Gastroesophageal sphincter (tissue), 3 donors: ENCODE measurements at regions not wholly inside any gene's neighbourhood (a gene's known extent, or its start where the extent isn't known, plus 50 kb on each side); places are given as distances from the start of the nearest gene placed in this dataset.

Experiments
- POLR2AphosphoS5 ChIP-seq: sonication (generic); formaldehyde crosslinking; IDR thresholded peaks from one replicate; pipeline ENCODE4 v1.6.1; 2017; ENCODE audit warnings: antibody characterized with exemption
- TF ChIP-seq, protein P1 (sequence below), 4 experiments: fragments of 200-600 bp in 2 of 4; fragments of 450-650 bp in 2 of 4; sonication (generic) in 1 of 4; IDR thresholded peaks; one replicate each; pipeline ENCODE4 v1.5.1; 2017 to 2019; ENCODE audit warnings: antibody characterized with exemption in 4 of 4, mild to moderate bottlenecking in 2 of 4, moderate library complexity in 2 of 4

DNA sequence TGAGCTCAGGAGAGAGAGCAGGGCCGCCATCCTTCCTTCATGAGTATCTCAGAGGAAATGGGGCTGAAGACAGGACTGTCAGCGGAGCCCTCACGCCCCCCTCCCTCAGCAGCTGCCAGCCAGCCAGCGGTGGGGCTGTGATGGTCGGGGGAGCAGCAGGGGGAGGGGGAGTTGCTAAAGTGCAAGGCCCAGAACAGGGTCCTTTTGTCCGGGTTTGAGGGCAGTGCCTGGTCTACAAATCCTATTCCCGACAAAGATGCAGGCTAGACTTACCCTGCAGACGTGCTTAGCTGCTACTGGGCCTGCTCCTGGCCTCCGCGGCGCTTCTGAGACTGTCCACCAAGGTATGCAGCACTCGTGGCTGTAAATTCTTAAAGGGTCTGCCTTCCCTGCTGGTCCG lies 593.4 kb upstream of the CDH4 start:
- TF ChIP-seq POLR2AphosphoS5 = no peak
- TF ChIP-seq, protein P1, sequence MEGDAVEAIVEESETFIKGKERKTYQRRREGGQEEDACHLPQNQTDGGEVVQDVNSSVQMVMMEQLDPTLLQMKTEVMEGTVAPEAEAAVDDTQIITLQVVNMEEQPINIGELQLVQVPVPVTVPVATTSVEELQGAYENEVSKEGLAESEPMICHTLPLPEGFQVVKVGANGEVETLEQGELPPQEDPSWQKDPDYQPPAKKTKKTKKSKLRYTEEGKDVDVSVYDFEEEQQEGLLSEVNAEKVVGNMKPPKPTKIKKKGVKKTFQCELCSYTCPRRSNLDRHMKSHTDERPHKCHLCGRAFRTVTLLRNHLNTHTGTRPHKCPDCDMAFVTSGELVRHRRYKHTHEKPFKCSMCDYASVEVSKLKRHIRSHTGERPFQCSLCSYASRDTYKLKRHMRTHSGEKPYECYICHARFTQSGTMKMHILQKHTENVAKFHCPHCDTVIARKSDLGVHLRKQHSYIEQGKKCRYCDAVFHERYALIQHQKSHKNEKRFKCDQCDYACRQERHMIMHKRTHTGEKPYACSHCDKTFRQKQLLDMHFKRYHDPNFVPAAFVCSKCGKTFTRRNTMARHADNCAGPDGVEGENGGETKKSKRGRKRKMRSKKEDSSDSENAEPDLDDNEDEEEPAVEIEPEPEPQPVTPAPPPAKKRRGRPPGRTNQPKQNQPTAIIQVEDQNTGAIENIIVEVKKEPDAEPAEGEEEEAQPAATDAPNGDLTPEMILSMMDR (IDR thresholded peaks at IDR 0.05) = no peak
